ENCODE measurements at regions not wholly inside any gene's neighbourhood (a gene's known extent, or its start where the extent isn't known, plus 50 kb on each side); places are given as distances from the start of the nearest gene placed in this dataset.

GRCh38 chr16:51559901-51560300, 408.8 kb upstream of the SALL1 start:
- TF ChIP-seq CTCF (IDR thresholded peaks at IDR 0.05) (no peak), ZFX (IDR thresholded peaks at IDR 0.05; ENCODE audit: borderline replicate concordance) (no peak)
- H3K27ac ChIP-seq: no peak overlapping the region

GRCh38 chr16:51557670-51558069, 406.6 kb upstream of the SALL1 start:
- TF ChIP-seq ZFX (IDR thresholded peaks at IDR 0.05; ENCODE audit: borderline replicate concordance): no peak
- TF ChIP-seq CTCF (IDR thresholded peaks at IDR 0.05): no peak
- H3K27ac ChIP-seq: no peak overlapping the region

- H3K27ac ChIP-seq: no peak overlapping the region
- TF ChIP-seq CTCF (IDR thresholded peaks at IDR 0.05): no peak
- no peak for TF ChIP-seq ZFX (IDR thresholded peaks at IDR 0.05; ENCODE audit: borderline replicate concordance)
Measured at GRCh38 chr16:51556694-51557340, 405.7 kb upstream of the SALL1 start.

- no peak for TF ChIP-seq CTCF (IDR thresholded peaks at IDR 0.05)
- TF ChIP-seq ZFX (IDR thresholded peaks at IDR 0.05; ENCODE audit: borderline replicate concordance): no peak
- no peak overlapping the region for H3K27ac ChIP-seq
Measured at GRCh38 chr16:51553910-51554309, 402.8 kb upstream of the SALL1 start.

GRCh38 chr16:51553314-51553713, 402.2 kb upstream of the SALL1 start:
- no peak overlapping the region for H3K27ac ChIP-seq
- TF ChIP-seq CTCF (IDR thresholded peaks at IDR 0.05) (no peak), ZFX (IDR thresholded peaks at IDR 0.05; ENCODE audit: borderline replicate concordance) (no peak)

GRCh38 chr16:51550800-51551347, 399.8 kb upstream of the SALL1 start:
- H3K27ac ChIP-seq: no peak overlapping the region
- TF ChIP-seq ZFX (IDR thresholded peaks at IDR 0.05; ENCODE audit: borderline replicate concordance): no peak
- no peak for TF ChIP-seq CTCF (IDR thresholded peaks at IDR 0.05)

GRCh38 chr16:51549836-51550235, 398.8 kb upstream of the SALL1 start:
- no peak overlapping the region for H3K27ac ChIP-seq

More at GRCh38 chr16:51549836-51550235, 398.8 kb upstream of the SALL1 start:
- TF ChIP-seq CTCF (IDR thresholded peaks at IDR 0.05) (no peak), ZFX (IDR thresholded peaks at IDR 0.05; ENCODE audit: borderline replicate concordance) (no peak)
